GM12878 (cell line): ENCODE measurements at regions not wholly inside any gene's neighbourhood (a gene's known extent, or its start where the extent isn't known, plus 50 kb on each side); places are given as distances from the start of the nearest gene placed in this dataset.

Experiments
- ATAC-seq: fragments of 200-7000 bp; cut with Tn5 transposase; 3 replicates; pipeline ENCODE4 v1.9.1; 2020; ENCODE audit warnings: mild to moderate bottlenecking, moderate library complexity
- BruUV-seq: library from RNA; stranded (reverse); fragments of 400-500 nt; replicated peaks from 2 replicates; lab custom pipeline; 2021; lab: Mats Ljungman, UMichigan
- CTCF ChIA-PET: fragments of 300-600 bp; sonication (Branson Sonifier 250); formaldehyde crosslinking; extraction: SDS; loops from one replicate; lab custom pipeline; 2021; ENCODE audit warnings: inconsistent platforms; lab: Yijun Ruan, JAX
- POLR2A ChIA-PET: fragments of 350-600 bp; formaldehyde crosslinking; extraction: SDS; loops from one replicate; lab custom pipeline; 2021; ENCODE audit warnings: inconsistent platforms; lab: Charles Lee
- RAD21 ChIA-PET: fragments of 300-600 bp; sonication (Branson Sonifier 250); formaldehyde crosslinking; loops from one replicate; lab custom pipeline; 2023; ENCODE audit warnings: antibody characterized with exemption; ENCODE audit not compliant: unreplicated experiment; lab: Charles Lee
- SMC1A ChIA-PET: fragments of 300-600 bp; sonication (Branson Sonifier 250); formaldehyde crosslinking; loops from one replicate; lab custom pipeline; 2023; ENCODE audit not compliant: unreplicated experiment, uncharacterized antibody; lab: Charles Lee
- DNase-seq: peaks from one replicate; pipeline ENCODE4 v3.0.0-alpha.2; 2011; ENCODE audit warnings: low read depth, low spot score
- FAIRE-seq: peaks from 3 replicates; lab custom pipeline; 2011; peaks lifted over from hg19 to GRCh38; lab: Jason Lieb, UNC
- H2AFZ ChIP-seq: 2 replicates; pipeline ENCODE4 v1.6.0; 2011; ENCODE audit warnings: low read depth, low read length, control low read depth; ENCODE audit not compliant: control insufficient read depth
- H3K27ac ChIP-seq: 2 replicates; pipeline ENCODE4 v1.5.1; 2011; ENCODE audit warnings: control low read depth; ENCODE audit not compliant: control insufficient read depth, insufficient read depth
- H3K27me3 ChIP-seq, 2 experiments: replicated peaks in 1 of 2; 2 replicates each; pipeline versions ENCODE4 v1.6.0 to v1.6.1; 2011; ENCODE audit warnings: low read length in 1 of 2; ENCODE audit not compliant: control insufficient read depth in 2 of 2, insufficient read depth in 2 of 2
- H3K36me3 ChIP-seq, 2 experiments: 2 replicates each; pipeline ENCODE4 v1.5.1; 2011; ENCODE audit warnings: low read length in 1 of 2; ENCODE audit not compliant: control insufficient read depth in 2 of 2, insufficient read depth in 2 of 2
- H3K4me1 ChIP-seq: 2 replicates; pipeline ENCODE4 v1.6.1; 2011; ENCODE audit warnings: mild to moderate bottlenecking, low read length, moderate library complexity, mixed read lengths; ENCODE audit not compliant: control insufficient read depth, insufficient read depth
- H3K4me2 ChIP-seq: 2 replicates; pipeline ENCODE4 v1.6.0; 2011; ENCODE audit warnings: control low read depth; ENCODE audit not compliant: control insufficient read depth, insufficient read depth
- H3K4me3 ChIP-seq: fragments of 200-600 bp; sonication (generic); 2 replicates; pipeline ENCODE4 v1.5.1; 2016
- H3K79me2 ChIP-seq: 2 replicates; pipeline ENCODE4 v1.6.0; 2011; ENCODE audit warnings: low read length; ENCODE audit not compliant: control insufficient read depth, insufficient read depth
- H3K9ac ChIP-seq: 2 replicates; pipeline ENCODE4 v1.8.0; 2011; ENCODE audit warnings: low read length, control low read depth, mixed read lengths; ENCODE audit not compliant: control insufficient read depth, insufficient read depth
- H3K9me3 ChIP-seq: replicated peaks from 3 replicates; pipeline ENCODE4 v1.5.1; 2011; ENCODE audit warnings: mild to moderate bottlenecking, low read length; ENCODE audit not compliant: control insufficient read depth, insufficient read depth
- H4K20me1 ChIP-seq: 2 replicates; pipeline ENCODE4 v1.6.0; 2011; ENCODE audit not compliant: control insufficient read depth, insufficient read depth
- ATF2 ChIP-seq: IDR thresholded peaks from 2 replicates; pipeline ENCODE4 v1.6.1; 2012; ENCODE audit warnings: low read length, inconsistent platforms
- ESRRA ChIP-seq: IDR thresholded peaks from 2 replicates; pipeline ENCODE4 v1.6.1; 2012; ENCODE audit warnings: mild to moderate bottlenecking, low read length, improper control_type of control experiment
- MTA3 ChIP-seq: IDR thresholded peaks from 2 replicates; pipeline ENCODE4 v1.6.1; 2012; ENCODE audit warnings: low read length, inconsistent platforms, borderline replicate concordance
- SMAD1 ChIP-seq: fragments of 450-650 bp; IDR thresholded peaks from 2 replicates; pipeline ENCODE4 v1.6.1; 2018; ENCODE audit warnings: mild to moderate bottlenecking, low read depth; ENCODE audit not compliant: partially characterized antibody
- SREBF1 ChIP-seq: IDR thresholded peaks from 2 replicates; pipeline ENCODE4 v1.6.1; 2012; ENCODE audit warnings: mild to moderate bottlenecking, low read length
- TCF12 ChIP-seq: IDR thresholded peaks from 2 replicates; pipeline ENCODE4 v1.6.1; 2011; ENCODE audit warnings: low read depth, mild to moderate bottlenecking, low read length
- YBX1 ChIP-seq: fragments of 450-650 bp; IDR thresholded peaks from 2 replicates; pipeline ENCODE4 v1.6.1; 2016; ENCODE audit warnings: antibody characterized with exemption
- ZBED1 ChIP-seq: IDR thresholded peaks from 2 replicates; pipeline ENCODE4 v1.6.1; 2016; ENCODE audit warnings: borderline replicate concordance
- ZBTB4 ChIP-seq: fragments of 450-650 bp; formaldehyde crosslinking; IDR thresholded peaks from 2 replicates; pipeline ENCODE4 v1.4.0; 2022; ENCODE audit warnings: mild to moderate bottlenecking, moderate library complexity
- WGBS: methylation state at CpG from one replicate; pipeline ENCODE4 v1.1.6; 2016; ENCODE audit warnings: low lambda C conversion rate; ENCODE audit not compliant: insufficient replicate concordance, insufficient coverage; ENCODE audit errors: missing lambda C conversion rate; 5-methylcytosine and 5-hydroxymethylcytosine counted together
- in situ Hi-C: fragments of 300-500 bp; cut with MboI; formaldehyde crosslinking; loops from 9 replicates; pipeline ENCODE4 v1.14.3; 2018; ENCODE audit warnings: mixed read lengths
- intact Hi-C: fragments of 100-400 bp; cut with micrococcal nuclease; formaldehyde crosslinking; loops from one replicate; pipeline ENCODE4 v1.14.2; 2022; ENCODE audit not compliant: unreplicated experiment

GRCh38 chr20:12777016-12777415, 231.8 kb upstream of the SPTLC3 start:
- TF ChIP-seq ZBED1 (no peak), MTA3 (no peak), ATF2 (no peak), YBX1 (no peak), ZBTB4 (CRISPR knock-in tag) (no peak), TCF12 (no peak), SMAD1 (no peak), ESRRA (no peak), SREBF1 (no peak)
- CTCF ChIA-PET: interaction anchor here (1.5 kb wide), 1 partner anchor 769 kb away, joined by 3 read pairs; no protein-coding TSS in a partner anchor
- H4K20me1 ChIP-seq: no peaks in the 10 kb centered on the region
- no peak overlapping the region for H3K9ac ChIP-seq
- H3K27ac ChIP-seq: no peak overlapping the region
- BruUV-seq: no TSS peak
- WGBS: 41% methylated on average over 5 of the region's 5 CpGs
- DNase-seq (no peak), ATAC-seq (no peak), FAIRE-seq (no peak)
- intact Hi-C loops (no loop called here), in situ Hi-C loops (no loop called here)
- SMC1A ChIA-PET: no interaction called here
- no peaks in the 10 kb centered on the region for H3K27me3 ChIP-seq
- H3K9me3 ChIP-seq: no peaks in the 10 kb centered on the region
- no peak overlapping the region for H3K4me2 ChIP-seq
- POLR2A ChIA-PET: no interaction called here
- H3K36me3 ChIP-seq: no peaks in the 10 kb centered on the region
- H3K79me2 ChIP-seq: no peaks in the 10 kb centered on the region
- RAD21 ChIA-PET: no interaction called here
- H3K4me1 ChIP-seq: no peaks in the 10 kb centered on the region
- H3K4me3 ChIP-seq: no peak overlapping the region
- H2AFZ ChIP-seq: no peak overlapping the region
